HG02870 (cell line): ENCODE measurements at regions not wholly inside any gene's neighbourhood (a gene's known extent, or its start where the extent isn't known, plus 50 kb on each side); places are given as distances from the start of the nearest gene placed in this dataset.
"Not testable (repeated sequence)": the region's sequence is repeated elsewhere in the genome, so short reads cannot be mapped to it uniquely, and the experiment has no call there.

ENCODE experiments used
- ATAC-seq: cut with Tn5 transposase; IDR thresholded peaks from one replicate; pipeline ENCODE4 v1.9.1; 2021; ENCODE audit warnings: mild to moderate bottlenecking, moderate library complexity; ENCODE audit not compliant: unreplicated experiment

- not testable (repeated sequence) for ATAC-seq
Observed at GRCh38 chr21:9000671-9001070, 1520.7 kb upstream of the TPTE start.

- not testable (repeated sequence) for ATAC-seq
Observed at GRCh38 chr21:9001890-9002663, 1519.3 kb upstream of the TPTE start.

GRCh38 chr21:9003909-9004814, 1517.2 kb upstream of the TPTE start:
- not testable (repeated sequence) for ATAC-seq

- ATAC-seq = not testable (repeated sequence)
Observed at GRCh38 chr21:9004815-9005518, 1516.4 kb upstream of the TPTE start.

GRCh38 chr21:9005671-9006070, 1515.7 kb upstream of the TPTE start:
- not testable (repeated sequence) for ATAC-seq

GRCh38 chr21:9006111-9006510, 1515.3 kb upstream of the TPTE start:
- ATAC-seq = not testable (repeated sequence)

GRCh38 chr21:9006553-9007323, 1514.6 kb upstream of the TPTE start:
- not testable (repeated sequence) for ATAC-seq

- no peak for ATAC-seq
Observed at GRCh38 chr21:9008636-9009035, 1512.7 kb upstream of the TPTE start.

- not testable (repeated sequence) for ATAC-seq
Observed at GRCh38 chr21:9009267-9010016, 1511.9 kb upstream of the TPTE start.

- ATAC-seq = not testable (repeated sequence)
Observed at GRCh38 chr21:9010121-9010795, 1511.1 kb upstream of the TPTE start.

- ATAC-seq = not testable (repeated sequence)
Observed at GRCh38 chr21:9010936-9011890, 1510.2 kb upstream of the TPTE start.

- not testable (repeated sequence) for ATAC-seq
Observed at GRCh38 chr21:9011916-9012315, 1509.5 kb upstream of the TPTE start.

GRCh38 chr21:9013502-9014242, 1507.7 kb upstream of the TPTE start:
- ATAC-seq = not testable (repeated sequence)

GRCh38 chr21:9014243-9014734, 1507.1 kb upstream of the TPTE start:
- ATAC-seq = not testable (repeated sequence)

- ATAC-seq = not testable (repeated sequence)
Observed at GRCh38 chr21:9015483-9016197, 1505.7 kb upstream of the TPTE start.

- not testable (repeated sequence) for ATAC-seq
Observed at GRCh38 chr21:9017206-9017605, 1504.2 kb upstream of the TPTE start.
